H1 (cell line): ENCODE measurements at regions not wholly inside any gene's neighbourhood (a gene's known extent, or its start where the extent isn't known, plus 50 kb on each side); places are given as distances from the start of the nearest gene placed in this dataset.

Experiments
- CTCF ChIA-PET: fragments of 300-600 bp; sonication (Branson Sonifier 250); formaldehyde crosslinking; loops from one replicate; lab custom pipeline; 2021; ENCODE audit not compliant: partially characterized antibody; lab: Charles Lee
- POLR2A ChIA-PET: fragments of 300-600 bp; sonication (Branson Sonifier 250); formaldehyde crosslinking; loops from one replicate; lab custom pipeline; 2021; ENCODE audit warnings: inconsistent platforms; ENCODE audit not compliant: partially characterized antibody; lab: Charles Lee
- DNase-seq, 2 experiments: peaks; one replicate each; pipeline versions ENCODE4 v3.0.0 to v3.0.0-alpha.2; 2010 to 2022; ENCODE audit warnings: low spot score in 2 of 2, low read depth in 1 of 2, mixed read lengths in 1 of 2
- FAIRE-seq: peaks from 2 replicates; lab custom pipeline; 2011; peaks lifted over from hg19 to GRCh38; lab: Jason Lieb, UNC
- H2AFZ ChIP-seq: 2 replicates; pipeline ENCODE4 v1.8.1; 2012; ENCODE audit warnings: low read length, inconsistent platforms
- H2AK5ac ChIP-seq: 2 replicates; pipeline ENCODE4 v1.6.1; 2013; ENCODE audit warnings: low read depth, low read length
- H2BK120ac ChIP-seq: replicated peaks from 2 replicates; pipeline ENCODE3; 2013; ENCODE audit warnings: low read depth, low read length, inconsistent platforms
- H2BK12ac ChIP-seq: 2 replicates; pipeline ENCODE4 v1.6.1; 2013; ENCODE audit warnings: low read depth, low read length
- H2BK15ac ChIP-seq: 2 replicates; pipeline ENCODE4 v1.6.1; 2013; ENCODE audit warnings: low read length
- H2BK20ac ChIP-seq: 2 replicates; pipeline ENCODE4 v1.6.1; 2013; ENCODE audit warnings: low read length
- H2BK5ac ChIP-seq: 2 replicates; pipeline ENCODE4 v1.6.1; 2013; ENCODE audit warnings: low read depth, low read length
- H3K14ac ChIP-seq: 2 replicates; pipeline ENCODE4 v1.6.1; 2013; ENCODE audit warnings: inconsistent platforms; ENCODE audit not compliant: insufficient read length
- H3K18ac ChIP-seq: 2 replicates; pipeline ENCODE4 v1.6.1; 2013; ENCODE audit warnings: low read length; ENCODE audit errors: extremely low read depth
- H3K23ac ChIP-seq: 2 replicates; pipeline ENCODE4 v1.6.1; 2013; ENCODE audit warnings: inconsistent platforms; ENCODE audit not compliant: insufficient read length
- H3K23me2 ChIP-seq: 2 replicates; pipeline ENCODE4 v1.6.1; 2013; ENCODE audit warnings: low read depth, low read length
- H3K27ac ChIP-seq: 2 replicates; pipeline ENCODE4 v1.6.1; 2011; ENCODE audit warnings: low read depth, low read length, inconsistent platforms
- H3K27me3 ChIP-seq, 4 experiments: replicated peaks in 1 of 4; 1 replicate in 1 of 4; 2 replicates in 3 of 4; pipeline versions ENCODE4 v1.6.1 to v1.8.1; 2011 to 2013; ENCODE audit warnings: low read length in 3 of 4, mild to moderate bottlenecking in 3 of 4, inconsistent platforms in 2 of 4, mixed read lengths in 2 of 4, moderate library complexity in 1 of 4; ENCODE audit not compliant: control insufficient read depth in 3 of 4, insufficient read depth in 3 of 4; ENCODE audit errors: extremely low read depth in 1 of 4
- H3K36me3 ChIP-seq, 4 experiments: 2 replicates each; pipeline versions ENCODE4 v1.6.1 to v1.8.1; 2011 to 2013; ENCODE audit warnings: mild to moderate bottlenecking in 4 of 4, low read length in 3 of 4, moderate library complexity in 2 of 4, control low read depth in 1 of 4, inconsistent platforms in 1 of 4; ENCODE audit not compliant: insufficient read depth in 4 of 4, control insufficient read depth in 2 of 4
- H3K4ac ChIP-seq: replicated peaks from 2 replicates; pipeline ENCODE3; 2013; ENCODE audit warnings: low read length, low read depth, mixed read lengths, inconsistent platforms; ENCODE audit not compliant: insufficient read length
- H3K4me1 ChIP-seq, 4 experiments: replicated peaks in 1 of 4; 1 replicate in 1 of 4; 2 replicates in 3 of 4; pipeline versions ENCODE4 v1.6.1 to v1.8.1; 2011 to 2013; ENCODE audit warnings: low read length in 3 of 4, inconsistent platforms in 2 of 4, mixed read lengths in 1 of 4; ENCODE audit not compliant: insufficient read depth in 4 of 4, control insufficient read depth in 3 of 4
- H3K4me2 ChIP-seq, 2 experiments: 2 replicates each; pipeline versions ENCODE4 v1.6.1 to v1.8.1; 2011 to 2013; ENCODE audit warnings: low read depth in 2 of 2, low read length in 2 of 2, control low read depth in 1 of 2, inconsistent platforms in 1 of 2, mild to moderate bottlenecking in 1 of 2; ENCODE audit not compliant: insufficient read depth in 1 of 2
- H3K4me3 ChIP-seq, 4 experiments: fragments of 200-600, 300-600 bp in 1 of 4; sonication (generic), shearing (Covaris generic), sonication (Bioruptor Twin) in 1 of 4; 2 replicates each; pipeline versions ENCODE4 v1.5.1 to v1.8.1; 2011 to 2016; ENCODE audit warnings: low read length in 4 of 4, low read depth in 3 of 4, control low read depth in 2 of 4, inconsistent platforms in 2 of 4, mild to moderate bottlenecking in 2 of 4, mixed read lengths in 1 of 4, moderate library complexity in 1 of 4; ENCODE audit not compliant: insufficient read depth in 2 of 4; ENCODE audit errors: extremely low read depth in 1 of 4
- H3K56ac ChIP-seq: replicated peaks from 2 replicates; pipeline ENCODE3; 2013; ENCODE audit warnings: low read depth, mild to moderate bottlenecking, mixed read lengths, low read length, inconsistent platforms; ENCODE audit not compliant: insufficient read length
- H3K79me1 ChIP-seq: 2 replicates; pipeline ENCODE4 v1.6.1; 2013; ENCODE audit warnings: low read depth, low read length, control low read depth
- H3K79me2 ChIP-seq, 2 experiments: 2 replicates each; pipeline versions ENCODE4 v1.6.1 to v1.8.1; 2012 to 2013; ENCODE audit warnings: low read length in 2 of 2, mild to moderate bottlenecking in 2 of 2, inconsistent platforms in 1 of 2; ENCODE audit not compliant: insufficient read depth in 2 of 2, control insufficient read depth in 1 of 2
- H3K9ac ChIP-seq, 4 experiments: replicated peaks in 1 of 4; 1 replicate in 1 of 4; 2 replicates in 3 of 4; pipeline versions ENCODE4 v1.6.1 to v1.8.1; 2011 to 2013; ENCODE audit warnings: low read depth in 3 of 4, low read length in 3 of 4, control low read depth in 2 of 4, mild to moderate bottlenecking in 2 of 4, moderate library complexity in 2 of 4, inconsistent platforms in 1 of 4; ENCODE audit errors: extremely low read depth in 1 of 4
- H3K9me3 ChIP-seq, 2 experiments: 2 replicates each; pipeline versions ENCODE4 v1.6.1 to v1.8.1; 2012 to 2013; ENCODE audit warnings: mild to moderate bottlenecking in 2 of 2, moderate library complexity in 2 of 2, control low read depth in 1 of 2, inconsistent platforms in 1 of 2, low read depth in 1 of 2, low read length in 1 of 2, mixed read lengths in 1 of 2; ENCODE audit not compliant: insufficient read depth in 2 of 2
- H4K20me1 ChIP-seq, 2 experiments: replicated peaks in 1 of 2; 2 replicates each; pipeline versions ENCODE3 to v1.8.1; 2011 to 2013; ENCODE audit warnings: inconsistent platforms in 2 of 2, low read length in 2 of 2, mild to moderate bottlenecking in 1 of 2; ENCODE audit not compliant: insufficient read depth in 2 of 2, control insufficient read depth in 1 of 2
- H4K5ac ChIP-seq: 2 replicates; pipeline ENCODE4 v1.6.1; 2013; ENCODE audit warnings: low read length, low read depth, mixed read lengths, inconsistent platforms; ENCODE audit not compliant: insufficient read length
- H4K8ac ChIP-seq: 2 replicates; pipeline ENCODE4 v1.8.0; 2013; ENCODE audit warnings: mild to moderate bottlenecking, moderate library complexity, low read length, inconsistent platforms; ENCODE audit not compliant: insufficient read depth; ENCODE audit errors: extremely low read depth
- H4K91ac ChIP-seq: replicated peaks from 2 replicates; pipeline ENCODE3; 2013; ENCODE audit warnings: low read length, mixed read lengths, inconsistent platforms; ENCODE audit not compliant: insufficient read length
- BCL11A ChIP-seq, 2 experiments: IDR thresholded peaks; one replicate each; pipeline ENCODE4 v1.6.1; 2011; ENCODE audit warnings: low read depth in 2 of 2, low read length in 2 of 2, mild to moderate bottlenecking in 2 of 2
- CHD2 ChIP-seq: IDR thresholded peaks from 2 replicates; pipeline ENCODE4 v1.6.1; 2012; ENCODE audit warnings: low read length, improper control_type of control experiment
- CTBP2 ChIP-seq: IDR thresholded peaks from 2 replicates; pipeline ENCODE4 v1.7.0; 2011; ENCODE audit warnings: borderline replicate concordance, mild to moderate bottlenecking, moderate library complexity, mixed read lengths, low read length; ENCODE audit not compliant: insufficient read depth, insufficient read length
- EGR1 ChIP-seq: IDR thresholded peaks from 2 replicates; pipeline ENCODE4 v1.6.1; 2011; ENCODE audit warnings: low read depth, low read length, borderline replicate concordance
- EP300 ChIP-seq, 2 experiments: IDR thresholded peaks; 1 replicate in 1 of 2; 2 replicates in 1 of 2; pipeline ENCODE4 v1.6.1; 2011 to 2012; ENCODE audit warnings: low read depth in 2 of 2, low read length in 2 of 2, mild to moderate bottlenecking in 2 of 2, borderline replicate concordance in 1 of 2, inconsistent platforms in 1 of 2, moderate library complexity in 1 of 2
- JUND ChIP-seq: IDR thresholded peaks from 2 replicates; pipeline ENCODE4 v1.6.1; 2011; ENCODE audit warnings: mild to moderate bottlenecking, improper control_type of control experiment, low read length
- KDM1A ChIP-seq: fragments of 200-600, 300-600 bp; sonication (generic); IDR thresholded peaks from 2 replicates; pipeline ENCODE4 v1.7.1; 2016; ENCODE audit warnings: mild to moderate bottlenecking, low read length, borderline replicate concordance
- KDM5A ChIP-seq: fragments of 200-600 bp; IDR thresholded peaks from 2 replicates; pipeline ENCODE4 v1.7.1; 2012; ENCODE audit warnings: mild to moderate bottlenecking, low read length, inconsistent platforms, mixed read lengths
- POU5F1 ChIP-seq: IDR thresholded peaks from 2 replicates; pipeline ENCODE4 v1.6.1; 2011; ENCODE audit warnings: low read depth, mild to moderate bottlenecking, low read length, moderate library complexity
- SP1 ChIP-seq: IDR thresholded peaks from 2 replicates; pipeline ENCODE4 v1.6.1; 2011; ENCODE audit warnings: low read depth, low read length
- SP2 ChIP-seq: IDR thresholded peaks from 2 replicates; pipeline ENCODE4 v1.6.1; 2012; ENCODE audit warnings: mild to moderate bottlenecking, low read length, inconsistent platforms
- TBP ChIP-seq: IDR thresholded peaks from 2 replicates; pipeline ENCODE4 v1.6.1; 2011; ENCODE audit warnings: low read depth, low read length, improper control_type of control experiment
- TF ChIP-seq, protein P1 (sequence below): IDR thresholded peaks from 2 replicates; pipeline ENCODE4 v1.6.1; 2012; ENCODE audit warnings: inconsistent platforms
- TF ChIP-seq, protein P2 (sequence below): IDR thresholded peaks from 2 replicates; pipeline ENCODE4 v1.6.1; 2011; ENCODE audit warnings: low read depth, mild to moderate bottlenecking, low read length; ENCODE audit not compliant: insufficient read depth

GRCh38 chr13:47650209-47650608 is 350.9 kb downstream of the SUCLA2 start:
- H3K79me2 ChIP-seq, result no peaks in the 10 kb centered on the region
- no peaks in the 10 kb centered on the region for H3K79me1 ChIP-seq
- no peak overlapping the region for H2BK120ac ChIP-seq
- H2BK5ac ChIP-seq, result no peak overlapping the region
- no peak overlapping the region for H2AFZ ChIP-seq
- H3K4ac ChIP-seq, result no peak overlapping the region
- no peak overlapping the region for H3K9ac ChIP-seq
- no peak overlapping the region for H4K8ac ChIP-seq
- H3K56ac ChIP-seq, result no peak overlapping the region
- no peak overlapping the region for H3K23ac ChIP-seq
- no peak overlapping the region for H2AK5ac ChIP-seq
- H3K23me2 ChIP-seq, result no peaks in the 10 kb centered on the region
- H3K18ac ChIP-seq, result no peak overlapping the region
- ChIA-PET POLR2A (no interaction called here), CTCF (no interaction called here)
- no peak overlapping the region for H2BK20ac ChIP-seq
- H4K91ac ChIP-seq, result no peak overlapping the region
- H2BK12ac ChIP-seq, result no peak overlapping the region
- H3K4me1 ChIP-seq, result no peaks in the 10 kb centered on the region
- no peak overlapping the region for H3K4me2 ChIP-seq
- H3K14ac ChIP-seq, result no peak overlapping the region
- DNase-seq (no peak), FAIRE-seq (no peak)
- no peaks in the 10 kb centered on the region for H3K9me3 ChIP-seq
- H3K36me3 ChIP-seq, result no peaks in the 10 kb centered on the region
- no peaks in the 10 kb centered on the region for H3K27me3 ChIP-seq
- H3K4me3 ChIP-seq, result no peak overlapping the region
- no peak overlapping the region for H2BK15ac ChIP-seq
- no peak overlapping the region for H4K5ac ChIP-seq
- H3K27ac ChIP-seq, result no peak overlapping the region
- H4K20me1 ChIP-seq, result no peaks in the 10 kb centered on the region
- TF ChIP-seq, protein P1, sequence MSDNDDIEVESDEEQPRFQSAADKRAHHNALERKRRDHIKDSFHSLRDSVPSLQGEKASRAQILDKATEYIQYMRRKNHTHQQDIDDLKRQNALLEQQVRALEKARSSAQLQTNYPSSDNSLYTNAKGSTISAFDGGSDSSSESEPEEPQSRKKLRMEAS, result no peak
- TF ChIP-seq POU5F1 (no peak), KDM5A (no peak), CHD2 (no peak), CTBP2 (no peak), BCL11A (IDR thresholded peaks at IDR 0.05; ENCODE audit: low read depth in 2 of 2, low read length in 2 of 2) (no peak), JUND (no peak), SP1 (no peak), KDM1A (no peak), TBP (no peak), SP2 (no peak), EP300 (IDR thresholded peaks at IDR 0.05; ENCODE audit: borderline replicate concordance in 1 of 2, low read depth in 2 of 2, low read length in 2 of 2) (no peak), EGR1 (no peak)
- TF ChIP-seq, protein P2, sequence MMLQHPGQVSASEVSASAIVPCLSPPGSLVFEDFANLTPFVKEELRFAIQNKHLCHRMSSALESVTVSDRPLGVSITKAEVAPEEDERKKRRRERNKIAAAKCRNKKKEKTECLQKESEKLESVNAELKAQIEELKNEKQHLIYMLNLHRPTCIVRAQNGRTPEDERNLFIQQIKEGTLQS, result no peak
